ENCODE measurements at regions not wholly inside any gene's neighbourhood (a gene's known extent, or its start where the extent isn't known, plus 50 kb on each side); places are given as distances from the start of the nearest gene placed in this dataset.

DNA sequence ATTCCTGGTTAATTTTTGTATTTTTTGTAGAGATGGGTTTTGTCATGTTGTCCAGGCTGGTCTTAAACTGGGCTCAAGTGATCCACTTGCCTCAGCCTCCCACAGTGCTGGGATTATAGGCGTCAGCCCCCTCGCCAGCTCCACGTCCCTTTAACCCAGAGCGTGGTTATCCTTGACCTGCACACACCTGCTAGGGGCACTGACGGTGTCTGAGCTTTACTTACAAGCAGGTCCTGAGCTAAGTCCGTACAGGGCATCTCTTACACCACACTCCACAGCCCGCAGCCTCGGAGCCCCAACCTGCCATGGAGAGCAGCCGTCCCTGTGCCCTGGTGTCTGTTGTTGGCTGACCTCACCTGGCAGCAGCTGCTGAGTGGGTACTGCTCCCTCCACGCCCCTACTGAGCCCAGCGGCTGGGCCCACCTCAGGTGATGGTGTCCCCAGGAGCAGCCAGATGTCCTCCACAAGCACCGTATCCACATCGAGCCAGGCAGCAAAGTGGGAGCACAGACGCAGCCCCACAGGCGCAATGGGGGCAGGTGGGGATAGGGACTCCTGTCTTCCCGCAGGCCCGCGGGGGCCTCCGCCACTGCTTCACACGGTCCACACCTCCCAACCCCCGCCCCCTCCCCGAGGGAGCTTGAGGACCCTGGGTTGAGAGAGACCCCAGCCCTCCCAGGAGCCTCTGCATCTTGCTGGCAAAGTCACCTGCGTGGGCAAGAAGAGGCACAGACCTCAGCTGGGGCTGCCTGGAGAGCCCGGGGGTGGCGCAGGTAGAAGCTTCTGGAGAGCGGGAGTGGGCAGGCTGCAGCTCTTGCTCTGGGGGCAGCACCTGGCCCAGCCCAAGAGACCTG is 325.4 kb upstream of the SFSWAP start:
- TF ChIP-seq POLR2A (IDR thresholded peaks at IDR 0.05) = no peak
- TF ChIP-seq, protein P1, sequence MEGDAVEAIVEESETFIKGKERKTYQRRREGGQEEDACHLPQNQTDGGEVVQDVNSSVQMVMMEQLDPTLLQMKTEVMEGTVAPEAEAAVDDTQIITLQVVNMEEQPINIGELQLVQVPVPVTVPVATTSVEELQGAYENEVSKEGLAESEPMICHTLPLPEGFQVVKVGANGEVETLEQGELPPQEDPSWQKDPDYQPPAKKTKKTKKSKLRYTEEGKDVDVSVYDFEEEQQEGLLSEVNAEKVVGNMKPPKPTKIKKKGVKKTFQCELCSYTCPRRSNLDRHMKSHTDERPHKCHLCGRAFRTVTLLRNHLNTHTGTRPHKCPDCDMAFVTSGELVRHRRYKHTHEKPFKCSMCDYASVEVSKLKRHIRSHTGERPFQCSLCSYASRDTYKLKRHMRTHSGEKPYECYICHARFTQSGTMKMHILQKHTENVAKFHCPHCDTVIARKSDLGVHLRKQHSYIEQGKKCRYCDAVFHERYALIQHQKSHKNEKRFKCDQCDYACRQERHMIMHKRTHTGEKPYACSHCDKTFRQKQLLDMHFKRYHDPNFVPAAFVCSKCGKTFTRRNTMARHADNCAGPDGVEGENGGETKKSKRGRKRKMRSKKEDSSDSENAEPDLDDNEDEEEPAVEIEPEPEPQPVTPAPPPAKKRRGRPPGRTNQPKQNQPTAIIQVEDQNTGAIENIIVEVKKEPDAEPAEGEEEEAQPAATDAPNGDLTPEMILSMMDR (IDR thresholded peaks at IDR 0.05) = no peak

Data from adrenal gland (tissue), 5 donors.